GM12872 (cell line): ENCODE measurements at regions not wholly inside any gene's neighbourhood (a gene's known extent, or its start where the extent isn't known, plus 50 kb on each side); places are given as distances from the start of the nearest gene placed in this dataset.

Experiments used
- CTCF ChIP-seq: IDR thresholded peaks from 3 replicates; pipeline ENCODE4 v1.5.1; 2011; ENCODE audit warnings: low read depth, mild to moderate bottlenecking, low read length, moderate library complexity; ENCODE audit not compliant: insufficient read depth

GRCh38 chr5:10904862-10905432 lies 143.9 kb upstream of the DAP start:
- no peak for TF ChIP-seq CTCF

DNA sequence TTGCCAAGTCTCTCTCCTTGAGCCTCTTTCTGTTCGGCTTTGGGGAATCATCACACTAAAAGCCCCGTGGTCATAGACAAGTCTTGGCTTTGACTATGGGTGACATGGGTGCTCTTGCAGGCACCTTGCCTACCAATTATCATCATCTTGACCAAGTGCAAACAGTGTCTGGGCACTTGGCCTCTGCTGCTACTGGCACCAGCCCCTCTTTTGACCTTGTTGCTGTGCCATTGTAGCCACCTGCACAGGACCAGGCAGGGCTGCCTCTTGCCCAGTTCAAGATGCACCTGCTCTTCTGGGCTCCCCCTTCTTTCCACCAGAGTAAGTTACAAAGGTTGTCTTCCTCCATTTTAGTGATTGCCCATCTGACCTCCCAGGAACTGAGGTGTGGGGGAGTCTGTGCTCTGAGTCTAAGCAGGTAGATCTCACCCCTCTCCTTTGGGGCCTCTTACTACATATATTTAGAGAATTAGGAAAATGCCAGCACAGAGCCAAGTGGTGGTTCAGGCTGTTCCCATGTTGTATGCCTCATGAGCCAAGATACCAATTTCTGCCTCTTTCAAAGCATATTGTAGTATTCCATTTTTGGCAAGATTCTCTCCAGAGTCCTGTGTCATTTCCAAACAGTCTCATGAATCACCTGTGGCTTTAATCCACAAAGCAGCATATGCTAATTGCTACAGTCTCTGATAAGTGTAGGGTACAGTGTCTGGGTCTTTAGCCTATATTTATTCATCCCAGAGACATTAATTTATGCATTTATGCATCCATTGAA lies 142.9 kb upstream of the DAP start:
- no peak for TF ChIP-seq CTCF

GRCh38 chr5:10902145-10902544 lies 141.1 kb upstream of the DAP start:
- TF ChIP-seq CTCF = no peak

DNA sequence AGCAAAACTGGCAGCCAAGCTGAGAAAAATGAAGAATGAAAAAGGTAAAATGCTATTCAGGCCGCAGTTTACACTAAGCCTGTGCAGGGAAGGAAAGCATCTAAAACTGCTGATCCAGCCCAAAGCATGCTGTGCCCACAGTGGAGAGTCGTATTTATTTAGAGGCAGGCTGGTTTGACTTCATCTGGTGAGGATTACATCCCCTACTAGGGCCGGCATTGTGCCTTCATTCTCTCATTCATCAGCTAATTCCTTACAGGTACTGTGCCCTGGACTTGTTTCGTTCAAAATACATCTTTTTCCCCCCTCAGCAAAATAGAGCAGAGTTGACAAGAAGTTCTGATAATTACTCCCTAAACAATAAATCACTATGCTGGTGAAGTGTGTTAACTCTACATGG lies 137.5 kb upstream of the DAP start:
- no peak for TF ChIP-seq CTCF

- TF ChIP-seq CTCF = no peak
Observed at GRCh38 chr5:10896016-10896415, 135.0 kb upstream of the DAP start.

- no peak for TF ChIP-seq CTCF
Observed at GRCh38 chr5:10894445-10895054, 133.5 kb upstream of the DAP start.

DNA sequence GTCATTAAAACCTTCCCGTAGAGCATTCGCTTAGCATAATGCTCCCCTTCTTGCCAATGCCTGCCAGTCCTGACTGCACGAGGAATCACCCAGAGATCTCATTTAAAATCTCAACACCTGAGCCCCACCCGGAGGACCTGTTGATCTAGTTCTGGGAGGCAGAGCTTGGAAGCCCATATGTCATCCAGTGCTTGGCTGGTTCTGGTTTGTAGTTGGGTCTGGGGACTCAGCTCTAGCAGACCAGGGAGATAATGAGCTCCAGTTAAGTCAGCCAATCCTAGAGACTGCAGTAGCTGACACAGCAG lies 131.8 kb upstream of the DAP start:
- TF ChIP-seq CTCF = no peak
